Muscle of back (tissue), 3 donors: ENCODE measurements at regions not wholly inside any gene's neighbourhood (a gene's known extent, or its start where the extent isn't known, plus 50 kb on each side); places are given as distances from the start of the nearest gene placed in this dataset.
"Not testable (repeated sequence)": the region's sequence is repeated elsewhere in the genome, so short reads cannot be mapped to it uniquely, and the experiment has no call there.

Experiments
- DNase-seq, 3 donors: peaks; one replicate each; pipeline versions ENCODE4 v3.0.0 to v3.0.0-alpha.2; 2013

- no peak for DNase-seq
Observed at GRCh38 chr5:154702477-154702876, 52.7 kb upstream of the LARP1 start.

GRCh38 chr5:154701725-154702124 is 53.5 kb upstream of the LARP1 start:
- DNase-seq = not testable (repeated sequence)

GRCh38 chr5:154701181-154701580 is 54.0 kb upstream of the LARP1 start:
- no peak for DNase-seq

GRCh38 chr5:154700289-154700928 is 54.8 kb upstream of the LARP1 start:
- DNase-seq = not testable (repeated sequence)

GRCh38 chr5:154698763-154699162 is 56.4 kb upstream of the LARP1 start:
- no peak for DNase-seq

GRCh38 chr5:154697371-154697770 is 57.8 kb upstream of the LARP1 start:
- peak in 1 of 3 donors; percentile 33 for DNase-seq

GRCh38 chr5:154696891-154697290 is 58.3 kb upstream of the LARP1 start:
- DNase-seq = no peak

GRCh38 chr5:154694159-154694558 is 61.0 kb upstream of the LARP1 start:
- no peak for DNase-seq

GRCh38 chr5:154690488-154690887 is 64.7 kb upstream of the LARP1 start:
- DNase-seq = no peak

GRCh38 chr5:154686490-154686889 is 68.7 kb upstream of the LARP1 start:
- no peak for DNase-seq

- DNase-seq = no peak
Observed at GRCh38 chr5:154683101-154683880, 71.9 kb upstream of the LARP1 start.

GRCh38 chr5:154679501-154679900 is 75.7 kb upstream of the LARP1 start:
- no peak for DNase-seq

- no peak for DNase-seq
Observed at GRCh38 chr5:154677921-154678320, 77.3 kb upstream of the LARP1 start.

- DNase-seq = no peak
Observed at GRCh38 chr5:154676508-154676907, 78.7 kb upstream of the LARP1 start.

- DNase-seq = no peak
Observed at GRCh38 chr5:154674029-154674428, 81.1 kb upstream of the LARP1 start.

- DNase-seq = no peak
Observed at GRCh38 chr5:154673506-154673905, 81.7 kb upstream of the LARP1 start.

GRCh38 chr5:154669913-154670312 is 85.3 kb upstream of the LARP1 start:
- DNase-seq = not testable (repeated sequence)

- DNase-seq = no peak
Observed at GRCh38 chr5:154669402-154669801, 85.8 kb upstream of the LARP1 start.

- DNase-seq = no peak
Observed at GRCh38 chr5:154664869-154665268, 90.3 kb upstream of the LARP1 start.

GRCh38 chr5:154663424-154663823 is 91.8 kb upstream of the LARP1 start:
- DNase-seq = no peak

GRCh38 chr5:154654486-154655371 is 100.4 kb upstream of the LARP1 start:
- DNase-seq = peak in 2 of 3 donors; percentile 37 to 64

- DNase-seq = peak in 1 of 3 donors; percentile 30
Observed at GRCh38 chr5:154653764-154654485, 101.3 kb upstream of the LARP1 start.
